Activated CD4-positive, CD25-positive, alpha-beta regulatory T cell treated with anti-CD3 and anti-CD28 coated beads, Interleukin-2, amount 50 U/mL, for 24 hours (primary cell): ENCODE measurements at regions not wholly inside any gene's neighbourhood (a gene's known extent, or its start where the extent isn't known, plus 50 kb on each side); places are given as distances from the start of the nearest gene placed in this dataset.
"Not testable (repeated sequence)": the region's sequence is repeated elsewhere in the genome, so short reads cannot be mapped to it uniquely, and the experiment has no call there.

Experiments used
- ATAC-seq, 2 donors: fragments of 150-1000 bp; cut with Tn5 transposase; one replicate each; pipeline ENCODE4 v1.10.0; 2021; ENCODE audit warnings: mild to moderate bottlenecking in 1 of 2, moderate library complexity in 1 of 2

DNA sequence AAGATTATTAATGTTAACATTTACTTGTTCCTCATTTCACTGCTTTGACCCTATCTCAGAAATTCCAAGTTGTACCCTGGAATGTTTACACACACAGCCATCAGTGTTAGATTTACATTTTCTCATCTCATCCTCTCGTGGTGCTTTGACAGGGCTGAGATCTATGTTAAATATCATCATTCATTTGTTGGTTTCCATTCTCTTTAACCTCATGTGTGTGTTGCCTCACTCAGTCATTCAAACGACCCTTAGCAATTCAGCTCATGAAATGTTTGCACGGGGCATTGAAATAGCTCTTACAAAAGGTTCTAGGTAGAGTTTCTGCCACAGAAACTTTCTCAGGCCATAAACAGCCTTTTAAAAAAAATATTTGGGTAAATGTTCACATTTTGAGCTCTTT, 369.6 kb upstream of the MAF start:
- ATAC-seq = no peak

DNA sequence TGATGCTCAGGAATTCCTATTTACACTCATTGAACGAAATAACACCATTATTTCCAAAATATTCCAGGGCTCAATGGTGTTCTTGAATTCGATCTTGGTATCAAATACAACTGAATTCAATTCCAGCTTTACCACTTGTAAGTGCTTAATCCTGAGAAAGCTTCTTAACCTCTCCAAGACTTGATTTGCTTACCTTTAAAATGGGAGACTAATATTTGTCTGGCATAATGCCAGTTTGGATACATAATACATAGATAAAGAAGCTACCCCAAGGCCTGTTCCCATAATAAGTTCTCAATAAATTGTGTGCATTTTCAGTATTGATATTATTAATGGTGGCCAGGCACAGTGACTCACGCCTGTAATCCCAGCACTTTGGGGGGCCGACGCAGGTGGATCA, 368.9 kb upstream of the MAF start:
- no peak for ATAC-seq

DNA sequence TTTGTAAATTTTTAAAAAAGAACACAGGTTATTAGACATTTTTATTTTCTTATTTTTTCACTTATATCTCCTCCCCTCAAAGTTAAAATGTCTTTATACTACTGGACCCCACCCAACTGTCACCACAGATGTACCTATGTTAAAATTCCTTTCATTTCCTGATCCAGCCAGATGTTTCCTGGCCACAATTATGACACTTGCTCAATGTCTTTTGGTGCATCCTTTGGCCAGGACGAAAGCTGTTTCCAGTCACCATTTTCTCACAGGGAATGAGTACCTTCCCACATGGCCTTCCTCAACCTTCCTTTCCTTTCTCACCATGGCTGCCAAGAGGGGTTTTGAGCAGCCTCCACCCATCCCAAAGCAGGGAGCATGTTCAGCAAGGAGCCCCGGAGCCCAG, 365.7 kb upstream of the MAF start:
- no peak for ATAC-seq

DNA sequence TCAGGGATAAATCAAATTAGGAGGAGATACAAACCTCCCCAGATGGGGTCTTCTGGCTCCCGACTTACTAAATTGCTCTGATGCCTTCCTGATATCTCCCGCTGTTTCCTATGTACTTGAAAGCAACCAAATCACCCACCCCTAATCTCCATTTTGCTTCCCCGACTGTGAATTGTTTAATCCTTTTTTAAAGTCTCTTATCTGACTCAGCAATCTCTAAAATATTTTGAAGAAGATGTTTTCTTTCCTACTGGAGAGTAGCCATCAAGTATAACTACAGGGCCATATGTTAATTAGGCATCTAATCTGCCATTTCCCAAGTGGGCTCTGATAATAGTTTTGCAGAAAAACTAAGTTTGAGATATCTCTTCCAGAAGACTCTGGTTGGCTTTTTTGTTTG, 365.2 kb upstream of the MAF start:
- ATAC-seq = no peak

DNA sequence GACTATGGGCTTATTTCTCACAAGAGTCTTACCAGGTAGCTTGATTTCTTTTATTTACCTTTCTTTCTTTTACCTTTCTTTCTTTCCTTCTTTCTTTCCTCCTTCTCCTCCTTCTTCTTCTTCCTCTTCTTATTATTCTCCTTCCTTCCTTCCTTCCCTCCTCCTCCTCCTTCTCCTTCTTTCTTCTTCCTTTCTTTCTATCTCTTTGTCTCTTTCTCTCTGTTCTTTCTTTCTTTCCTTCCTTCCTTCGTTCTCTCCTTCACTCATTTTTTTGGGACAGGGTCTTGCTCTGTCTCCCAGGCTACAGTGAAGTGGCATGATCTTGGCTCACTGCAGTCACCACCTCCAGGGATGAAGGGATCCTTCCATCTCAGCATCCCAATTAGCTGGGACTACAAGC, 363.6 kb upstream of the MAF start:
- no peak for ATAC-seq

DNA sequence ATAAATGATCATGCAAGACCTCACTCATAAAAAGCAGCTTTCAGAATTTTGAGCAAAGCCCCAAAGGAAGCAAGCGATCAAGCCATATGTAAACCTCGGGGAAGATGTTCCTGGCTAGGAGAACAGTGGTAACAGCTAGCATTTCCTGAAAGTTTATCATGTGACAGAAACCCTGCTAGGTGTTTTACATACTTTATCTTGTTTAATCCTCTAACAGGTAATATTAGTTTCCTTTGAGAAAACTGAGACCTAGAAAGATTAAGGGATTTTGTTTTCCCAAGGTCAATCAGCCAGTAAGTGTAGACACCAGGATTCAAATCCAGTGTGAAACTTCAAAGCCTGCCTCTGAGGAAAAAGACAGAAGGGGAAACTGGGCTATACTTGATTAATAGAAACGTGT, 362.4 kb upstream of the MAF start:
- no peak for ATAC-seq

DNA sequence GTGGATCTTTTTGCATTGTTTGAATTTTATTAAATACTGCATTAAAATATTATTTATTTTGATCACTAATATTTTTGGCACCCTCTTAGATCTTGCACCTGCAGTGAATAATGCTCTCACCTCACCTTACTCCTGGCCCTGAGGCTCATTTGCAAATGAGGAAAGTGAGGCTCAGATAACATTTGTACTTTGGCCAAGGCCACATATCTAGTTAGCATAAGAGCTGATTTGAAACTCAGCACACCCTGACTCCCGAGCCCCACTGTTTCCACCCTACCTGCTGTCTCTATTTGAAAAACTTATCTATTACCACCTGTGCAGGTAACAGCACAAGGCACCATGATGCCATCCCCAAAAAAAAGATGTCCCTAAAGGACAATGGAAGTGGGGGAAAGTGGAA, 358.7 kb upstream of the MAF start:
- no peak for ATAC-seq

DNA sequence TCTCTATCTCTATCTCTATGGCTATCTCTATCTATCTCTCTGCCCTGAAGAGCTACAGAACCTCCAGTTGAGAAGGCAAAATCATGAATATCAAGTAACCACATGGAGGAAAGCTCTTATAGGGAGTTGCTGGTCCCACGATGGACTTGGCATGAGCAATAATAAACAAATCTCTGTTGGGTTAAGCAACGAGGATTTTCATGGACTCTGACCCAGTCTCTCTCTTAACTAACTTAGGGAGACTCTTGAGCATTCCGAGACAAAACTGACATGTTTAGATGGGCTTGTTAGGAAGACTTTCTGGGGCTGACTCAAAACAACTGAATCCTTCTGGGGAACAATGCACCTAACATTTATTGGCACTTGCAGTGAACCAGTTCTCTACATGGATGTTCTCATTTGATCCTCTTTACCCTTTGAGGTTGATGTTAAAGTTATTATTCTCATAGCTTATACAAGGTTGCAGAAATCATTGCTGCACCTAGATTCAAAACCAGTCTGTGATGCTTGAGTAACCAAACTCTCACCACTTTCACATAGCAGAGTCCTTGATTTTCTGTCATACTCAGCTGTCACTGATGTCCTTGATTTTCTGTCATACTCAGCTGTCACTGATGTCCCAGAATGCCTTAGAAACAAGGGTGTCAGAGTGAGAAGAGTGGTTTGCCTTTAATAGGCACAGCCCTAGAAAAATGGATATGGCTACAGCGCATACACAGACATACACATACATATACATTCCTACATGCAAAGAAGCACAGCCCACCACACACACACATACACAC, 354.6 kb upstream of the MAF start:
- no peak for ATAC-seq

DNA sequence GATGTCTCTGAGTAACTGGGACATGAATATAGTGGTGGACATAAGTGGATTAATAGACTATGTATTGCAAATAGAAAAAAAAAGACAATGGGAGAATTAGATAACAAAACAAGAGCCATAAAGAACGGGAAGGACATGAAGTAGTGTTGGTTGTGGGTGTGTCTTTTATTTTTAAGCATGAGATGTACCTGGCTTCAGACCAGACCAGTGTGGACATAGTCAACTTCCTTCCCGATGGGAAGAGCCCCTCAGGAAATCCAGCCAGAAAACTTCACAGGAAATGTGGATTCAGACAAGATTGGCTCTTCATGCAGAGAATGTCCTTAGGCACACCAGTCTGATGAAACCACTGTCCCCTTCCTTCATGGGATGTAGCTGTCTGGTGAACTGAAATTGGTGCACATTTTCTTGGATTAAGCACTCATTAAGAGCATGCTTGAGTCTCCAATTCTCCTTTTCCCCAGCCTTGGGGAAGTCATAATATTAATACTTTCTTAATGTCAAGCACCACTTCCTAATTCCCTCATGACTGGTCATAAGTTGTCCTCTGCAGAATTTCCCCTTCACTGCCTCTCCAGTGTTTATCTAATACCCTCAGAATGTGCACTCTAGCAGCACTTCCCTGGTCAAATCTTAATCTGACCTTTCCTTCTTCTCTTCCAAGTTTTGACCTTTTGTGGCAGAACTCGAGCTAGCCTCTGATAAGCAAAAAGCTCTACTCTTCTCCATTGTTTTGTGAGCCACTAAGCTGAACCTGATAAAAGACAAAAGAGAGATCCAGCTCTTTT, 350.6 kb upstream of the MAF start:
- no peak for ATAC-seq

DNA sequence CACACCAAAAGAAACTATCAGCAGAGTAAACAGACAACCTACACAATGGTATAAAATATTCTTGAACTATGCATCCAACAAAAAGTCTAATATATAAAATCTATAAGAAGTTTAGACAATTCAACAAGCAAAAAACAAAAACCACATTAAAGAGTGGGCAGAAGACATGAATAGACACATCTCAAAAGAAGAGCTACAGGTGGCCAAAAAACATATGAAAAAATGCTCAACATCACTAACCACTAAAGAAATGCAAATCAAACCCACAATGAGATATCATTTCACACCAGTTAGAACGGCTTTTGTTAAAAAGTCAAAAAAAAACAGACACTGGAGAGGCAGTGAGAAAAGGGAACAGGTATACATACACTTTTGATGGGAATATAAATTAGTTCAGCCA, 348.9 kb upstream of the MAF start:
- ATAC-seq = no peak

DNA sequence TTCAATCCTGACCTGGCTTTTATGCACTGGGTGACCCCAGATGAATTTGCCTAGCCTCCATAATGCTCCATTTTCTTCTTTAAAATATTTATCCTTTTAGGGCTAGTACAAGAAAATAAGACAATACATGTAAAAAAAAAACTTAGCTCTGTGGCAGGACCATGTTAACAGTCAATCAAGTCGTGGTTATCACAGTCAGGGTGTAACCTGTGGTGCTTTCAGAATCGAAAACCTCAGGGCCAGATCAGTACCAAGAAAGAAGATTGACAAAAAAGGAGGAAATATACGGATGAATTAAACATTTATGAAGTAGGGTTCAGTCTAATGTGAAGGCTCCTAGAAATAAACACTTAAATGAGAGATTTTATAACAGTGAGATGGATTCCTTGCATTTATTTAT, 347.2 kb upstream of the MAF start:
- ATAC-seq = no peak

DNA sequence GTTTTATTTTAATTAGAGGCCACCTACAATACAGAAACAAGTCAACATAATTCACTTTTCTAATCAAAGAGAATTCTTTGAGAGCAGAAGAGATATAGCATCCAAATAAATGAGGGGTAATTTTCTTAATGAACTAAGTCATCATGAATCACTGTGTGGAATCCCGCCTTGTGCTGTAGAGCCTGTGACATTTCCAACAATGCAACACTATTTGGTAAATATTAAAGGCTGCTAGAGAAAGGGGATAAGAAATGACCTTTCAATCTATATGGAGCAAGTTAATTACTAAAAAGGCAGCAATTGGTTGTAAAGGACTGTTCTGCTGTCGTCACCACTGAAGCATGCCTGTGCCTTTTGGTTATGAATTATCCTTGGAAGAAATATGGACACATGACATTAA, 345.7 kb upstream of the MAF start:
- ATAC-seq = no peak

DNA sequence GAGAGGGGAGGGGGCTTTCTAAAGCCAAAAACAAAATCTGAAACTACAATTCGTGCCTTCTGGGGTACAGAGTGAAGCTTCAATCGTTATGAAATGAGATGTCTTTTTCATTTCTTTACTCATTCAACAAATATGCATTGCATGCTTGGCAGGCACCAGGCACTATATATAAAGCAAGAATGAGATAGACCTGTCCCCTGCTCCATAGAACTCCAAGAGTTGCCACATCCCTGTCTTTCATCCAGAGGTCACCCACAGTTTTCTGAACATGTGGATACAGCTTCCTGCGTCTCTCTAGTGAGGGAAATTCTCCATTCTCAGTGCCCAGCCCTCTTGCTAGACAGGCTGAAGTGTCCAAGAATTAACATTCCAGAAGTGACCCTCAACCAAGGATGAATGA, 343.2 kb upstream of the MAF start:
- ATAC-seq = no peak

DNA sequence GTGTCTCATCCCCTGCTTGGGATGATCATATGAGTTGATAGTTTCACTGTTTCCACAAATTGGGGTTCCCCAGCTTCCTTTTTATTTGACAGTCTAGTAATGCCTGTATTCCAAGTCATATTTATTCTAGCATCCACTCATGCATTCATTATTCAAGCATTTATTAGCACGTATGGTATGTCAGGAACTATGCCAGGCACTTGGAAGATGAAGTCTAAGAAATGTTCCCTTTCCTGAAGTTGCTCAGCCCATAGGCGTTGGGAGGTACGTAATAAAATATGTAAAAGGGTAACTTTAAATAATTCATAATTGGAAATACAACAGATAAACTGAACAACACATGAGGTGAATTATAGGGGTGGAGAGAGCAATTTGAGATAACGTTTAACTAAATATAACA, 338.0 kb upstream of the MAF start:
- no peak for ATAC-seq

DNA sequence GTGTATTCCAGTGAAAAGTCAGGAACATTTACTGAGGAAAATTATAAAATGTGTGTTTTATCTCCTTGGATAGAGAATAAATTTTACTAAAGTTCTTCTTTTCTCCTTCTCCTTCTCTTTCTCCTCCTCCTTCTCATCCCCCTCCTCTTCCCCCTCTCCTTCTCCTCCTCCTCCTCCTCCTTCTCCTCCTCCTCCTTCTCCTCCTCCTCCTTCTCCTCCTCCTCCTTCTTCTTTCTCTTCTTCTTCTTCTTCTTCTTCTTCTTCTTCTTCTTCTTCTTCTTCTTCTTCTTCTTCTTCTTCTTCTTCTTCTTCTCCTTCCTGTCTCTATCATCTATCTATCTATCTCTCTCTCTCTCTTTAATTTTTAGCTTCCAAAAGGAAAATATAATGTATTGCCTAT, 337.1 kb upstream of the MAF start:
- not testable (repeated sequence) for ATAC-seq

DNA sequence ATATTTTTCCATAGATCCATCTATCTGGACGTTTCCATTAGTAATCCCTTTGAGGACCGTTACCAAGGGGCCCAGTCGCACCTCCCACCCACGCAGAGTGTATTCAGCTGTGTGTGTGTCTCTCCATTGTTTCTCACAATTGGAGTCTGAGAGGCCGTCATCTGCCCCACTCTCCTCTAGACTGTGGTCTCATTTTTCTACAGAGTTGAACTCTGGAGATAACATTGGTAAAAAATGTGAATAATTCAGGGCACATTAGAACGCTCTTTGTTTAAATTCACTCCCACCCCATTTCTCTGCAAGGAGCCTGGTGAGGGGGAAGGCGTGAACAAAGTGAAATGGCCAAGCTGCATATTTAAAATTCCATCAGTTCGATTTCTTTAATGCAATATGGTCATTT, 333.1 kb upstream of the MAF start:
- no peak for ATAC-seq

DNA sequence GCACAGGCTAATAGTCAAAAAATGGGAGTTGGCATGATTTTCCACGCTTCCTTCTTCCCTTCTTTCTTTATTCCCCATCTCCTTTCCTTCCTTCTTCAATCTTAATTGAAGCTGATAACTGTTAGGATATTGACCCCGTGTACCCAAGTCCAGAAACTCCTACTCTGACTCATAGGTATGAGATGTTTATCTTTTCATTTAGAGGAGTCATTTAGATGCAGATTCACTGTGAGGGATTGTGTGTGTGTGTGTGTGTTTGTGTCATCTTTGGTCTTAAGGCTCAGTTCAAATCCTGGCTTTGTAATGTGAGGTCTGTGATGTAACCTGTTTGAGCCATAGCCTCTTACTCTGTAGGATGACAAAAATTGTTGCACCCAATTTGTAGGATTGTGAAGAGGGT, 332.0 kb upstream of the MAF start:
- no peak for ATAC-seq

DNA sequence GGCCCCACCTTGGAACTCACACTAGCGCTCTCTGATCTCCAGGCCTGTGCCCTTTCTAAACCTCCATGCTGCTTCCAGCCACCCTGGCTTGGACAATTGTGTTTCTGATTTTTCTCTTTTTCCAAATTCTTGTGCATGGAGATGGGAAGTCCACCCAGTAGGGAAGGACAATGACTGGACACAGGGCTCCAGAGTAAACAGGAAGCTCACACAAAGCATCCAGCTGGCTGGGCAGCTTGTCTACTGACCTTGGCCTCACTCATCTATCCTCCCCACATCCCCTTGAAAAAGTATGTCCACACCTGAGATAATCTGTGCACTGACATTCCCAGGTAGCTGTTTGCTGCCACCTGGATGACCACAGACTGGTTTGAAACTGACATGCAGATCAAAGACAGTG, 331.2 kb upstream of the MAF start:
- no peak for ATAC-seq

DNA sequence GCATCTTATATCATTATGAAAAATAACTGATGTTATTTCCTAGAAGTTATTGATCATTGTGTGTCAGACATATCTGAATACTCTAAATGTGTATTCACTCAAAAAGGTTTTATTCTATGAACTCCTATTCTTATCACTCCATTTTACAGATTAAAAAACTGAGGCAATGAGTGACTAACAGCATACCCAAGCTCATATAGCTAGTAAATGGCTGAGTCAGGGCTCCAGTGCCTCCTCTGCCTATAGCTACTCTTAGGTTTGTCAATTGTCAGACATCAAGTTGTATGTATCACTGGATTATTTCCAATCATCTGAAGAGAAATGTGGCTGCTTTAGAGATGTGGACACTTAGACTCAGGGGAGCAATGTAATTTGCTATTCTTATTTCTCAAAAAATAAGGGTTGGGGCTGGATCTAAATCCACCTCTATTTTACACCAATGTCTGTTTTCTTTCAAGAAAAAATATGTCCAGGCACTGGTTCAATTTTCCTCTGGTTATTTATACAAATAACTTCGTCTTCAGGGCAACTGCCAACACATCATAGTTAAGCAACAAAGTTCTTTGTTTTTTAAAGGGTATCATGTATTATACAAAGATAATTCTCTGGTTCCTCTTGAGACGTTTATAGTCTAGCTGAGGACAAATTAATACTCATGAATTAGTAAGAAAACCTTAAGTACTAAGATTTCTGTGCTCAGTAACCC, 328.9 kb upstream of the MAF start:
- ATAC-seq = no peak

DNA sequence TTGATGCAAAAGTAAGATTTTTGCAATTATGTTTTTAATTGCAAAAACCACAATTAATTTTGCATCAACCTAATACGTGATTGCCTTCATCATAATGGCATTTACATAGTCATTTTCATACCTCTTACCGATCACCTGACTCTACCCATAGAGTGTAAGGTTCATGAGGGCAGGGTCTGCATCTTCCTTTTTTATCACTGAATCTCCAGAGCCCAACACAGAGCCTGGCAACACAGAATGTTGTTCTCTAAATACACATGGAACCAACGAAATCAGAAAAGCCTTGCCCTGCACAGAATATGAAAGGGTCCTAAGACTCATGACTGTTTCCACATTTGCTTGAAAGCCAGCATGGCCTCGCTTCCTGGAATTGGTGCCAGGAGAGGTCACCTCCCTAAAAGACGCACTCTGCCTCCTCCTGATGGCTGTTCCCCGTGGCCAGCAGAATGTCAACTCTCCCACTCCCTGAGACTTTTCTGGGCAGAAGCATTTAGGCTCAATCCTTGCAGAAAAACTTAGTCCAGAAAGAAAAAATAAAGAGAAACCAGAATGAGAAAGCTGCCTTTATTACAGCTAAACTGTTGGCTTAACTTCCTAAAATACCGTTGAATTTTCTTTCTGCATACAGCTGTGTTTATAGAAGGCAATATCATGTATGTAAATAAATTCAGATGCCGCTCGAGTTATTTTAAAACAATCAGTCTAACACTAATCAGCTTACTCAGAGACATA, 327.8 kb upstream of the MAF start:
- ATAC-seq = no peak

DNA sequence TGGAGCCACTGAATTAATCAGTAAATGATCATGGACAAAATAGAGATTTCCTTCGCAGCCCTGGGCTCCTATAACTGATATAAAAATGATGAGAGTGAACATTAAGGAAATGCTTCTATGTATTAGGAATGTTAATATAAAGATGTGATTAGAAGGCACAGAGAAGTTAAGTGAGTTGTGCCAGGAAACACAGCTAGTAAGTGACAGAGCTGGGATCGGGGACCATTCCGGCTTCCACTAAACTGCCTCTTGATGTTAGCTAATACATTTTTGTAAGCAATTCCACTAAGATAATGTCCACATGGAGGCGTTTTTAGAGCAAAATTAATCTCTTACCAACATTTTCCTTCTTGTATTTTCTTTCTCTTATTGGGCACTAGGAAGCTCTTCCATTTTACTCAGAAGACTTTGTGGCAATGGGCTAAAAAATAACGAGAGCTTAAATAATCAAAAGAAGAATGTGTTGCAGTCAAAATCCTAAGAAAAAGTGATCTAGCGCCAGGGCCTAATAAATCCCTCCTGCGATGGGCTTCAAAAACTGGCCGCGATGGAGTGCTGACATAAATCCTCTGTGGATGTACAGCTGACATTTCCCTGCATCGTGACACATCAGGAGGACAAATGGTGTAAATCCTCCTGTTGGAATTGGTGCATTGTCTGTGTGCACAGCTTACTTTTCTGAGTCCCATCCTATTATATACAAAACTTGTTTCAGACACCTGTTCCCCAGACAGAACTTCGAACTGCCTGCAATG, 326.1 kb upstream of the MAF start:
- no peak for ATAC-seq

DNA sequence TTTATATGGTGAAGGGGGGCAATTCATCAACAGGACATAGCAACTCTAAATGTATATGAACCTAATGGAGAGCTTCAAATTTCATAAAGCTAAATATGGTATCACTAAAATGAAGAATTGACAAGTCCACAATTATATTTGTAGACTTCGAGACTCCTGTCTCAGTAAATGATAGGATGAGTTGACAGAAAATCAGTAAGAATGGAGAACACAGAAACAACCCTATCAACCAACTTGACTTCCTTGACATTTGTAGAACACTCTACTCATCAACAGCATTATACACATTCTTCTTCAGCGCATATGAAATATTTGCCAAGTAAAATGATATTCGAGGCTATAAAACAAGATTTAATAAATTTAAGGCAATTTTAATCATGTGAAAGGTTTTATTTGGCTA, 322.9 kb upstream of the MAF start:
- no peak for ATAC-seq

DNA sequence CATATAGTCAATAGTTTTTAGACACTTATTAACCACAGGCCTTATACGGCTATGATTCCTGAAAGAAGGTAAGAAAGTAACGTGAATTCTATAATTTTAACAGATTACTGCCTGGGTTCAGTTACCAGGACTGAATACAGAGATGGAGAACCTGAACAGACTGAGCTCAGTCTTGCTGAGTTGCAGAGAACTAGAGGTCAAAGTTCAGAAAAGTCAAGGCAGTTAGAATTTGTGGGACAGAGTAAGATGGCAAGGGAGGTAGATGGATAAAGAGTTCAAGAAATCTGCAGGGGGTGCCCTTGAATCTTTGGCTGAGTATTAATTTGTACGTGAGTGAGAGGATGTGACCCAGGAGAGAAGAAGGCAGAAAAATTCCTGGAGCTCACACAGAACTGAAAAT, 320.1 kb upstream of the MAF start:
- no peak for ATAC-seq
